Heart left ventricle (tissue), 13 donors: ENCODE measurements at regions not wholly inside any gene's neighbourhood (a gene's known extent, or its start where the extent isn't known, plus 50 kb on each side); places are given as distances from the start of the nearest gene placed in this dataset.

ENCODE experiments used
- POLR2A ChIP-seq, 2 donors: fragments of 450-650 bp; IDR thresholded peaks; one replicate each; pipeline ENCODE4 v1.6.1; 2017; ENCODE audit warnings: antibody characterized with exemption in 2 of 2, mild to moderate bottlenecking in 2 of 2, moderate library complexity in 2 of 2
- TF ChIP-seq, protein P1 (sequence below), 12 donors: fragments of 200-600 bp; sonication (generic) in 4 of 12; IDR thresholded peaks; one replicate each; pipeline versions ENCODE4 v1.5.0 to v1.8.0; 2018 to 2022; ENCODE audit warnings: antibody characterized with exemption in 12 of 12, mild to moderate bottlenecking in 5 of 12
- donor health status: ischemic (EF 13 %, LVEDD 7.1; RV severe dilation, severe dysfunction).
- donor health status: DM: no; HTN: yes; CAD: no.
- donor health status: DM: no; HTN: no; CAD: no.
- donor health status: ischemic (EF 25% LVEDD 6.9; RV normal size, moderate dysfunction).
- donor health status: ischemic (EF 25% LVEDD 5.7; RV mildly dilated, moderate dysfunction).
- donor health status: ischemic (EF 35%, LVEDD 5.7; RV mildly dilated, moderate dysfunction).
- donor health status: nonischemic (EF 11% LVEDD 7.7; RV severe dilation, severe dysfunction).
- donor health status: DM: yes; HTN: yes; CAD: no.
- donor health status: PGD.
- donor health status: ischemic (EF 29% LVEDD 5.4; RV normal size, mild dysfunction).
- donor health status: nonischemic (EF 23%, LVEDD 6.1; RV moderate dilation, normal function).

DNA sequence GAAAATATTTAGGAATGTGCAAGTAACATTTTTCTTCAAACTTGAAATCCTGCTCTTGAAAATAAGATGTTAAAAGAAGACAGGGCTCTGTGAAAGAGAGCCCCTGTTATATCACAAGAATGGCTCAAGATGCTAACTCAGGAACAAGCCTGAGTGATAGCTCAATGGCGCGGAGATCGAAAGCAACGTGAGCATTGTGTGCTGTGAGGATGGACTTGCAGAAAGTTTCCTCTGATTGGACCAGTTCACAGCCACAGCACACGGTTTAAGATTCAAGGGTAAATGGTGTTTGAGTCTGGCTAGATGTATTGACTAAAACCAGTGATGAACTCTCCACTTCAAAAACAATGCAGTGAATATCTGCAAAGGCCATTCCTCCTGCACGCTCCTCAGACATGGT, 2387.0 kb downstream of the MAT2B start:
- TF ChIP-seq, protein P1, sequence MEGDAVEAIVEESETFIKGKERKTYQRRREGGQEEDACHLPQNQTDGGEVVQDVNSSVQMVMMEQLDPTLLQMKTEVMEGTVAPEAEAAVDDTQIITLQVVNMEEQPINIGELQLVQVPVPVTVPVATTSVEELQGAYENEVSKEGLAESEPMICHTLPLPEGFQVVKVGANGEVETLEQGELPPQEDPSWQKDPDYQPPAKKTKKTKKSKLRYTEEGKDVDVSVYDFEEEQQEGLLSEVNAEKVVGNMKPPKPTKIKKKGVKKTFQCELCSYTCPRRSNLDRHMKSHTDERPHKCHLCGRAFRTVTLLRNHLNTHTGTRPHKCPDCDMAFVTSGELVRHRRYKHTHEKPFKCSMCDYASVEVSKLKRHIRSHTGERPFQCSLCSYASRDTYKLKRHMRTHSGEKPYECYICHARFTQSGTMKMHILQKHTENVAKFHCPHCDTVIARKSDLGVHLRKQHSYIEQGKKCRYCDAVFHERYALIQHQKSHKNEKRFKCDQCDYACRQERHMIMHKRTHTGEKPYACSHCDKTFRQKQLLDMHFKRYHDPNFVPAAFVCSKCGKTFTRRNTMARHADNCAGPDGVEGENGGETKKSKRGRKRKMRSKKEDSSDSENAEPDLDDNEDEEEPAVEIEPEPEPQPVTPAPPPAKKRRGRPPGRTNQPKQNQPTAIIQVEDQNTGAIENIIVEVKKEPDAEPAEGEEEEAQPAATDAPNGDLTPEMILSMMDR (IDR thresholded peaks at IDR 0.05) = no peak
- TF ChIP-seq POLR2A (IDR thresholded peaks at IDR 0.05) = no peak
